ENCODE measurements at regions not wholly inside any gene's neighbourhood (a gene's known extent, or its start where the extent isn't known, plus 50 kb on each side); places are given as distances from the start of the nearest gene placed in this dataset.

GRCh38 chr7:27362026-27362425 is 119.4 kb downstream of the EVX1 start:
- TF ChIP-seq CTCF (IDR thresholded peaks at IDR 0.05) (no peak), POLR2AphosphoS5 (IDR thresholded peaks at IDR 0.05) (no peak), POLR2A (IDR thresholded peaks at IDR 0.05) (no peak)
